H1 (cell line): ENCODE measurements at regions not wholly inside any gene's neighbourhood (a gene's known extent, or its start where the extent isn't known, plus 50 kb on each side); places are given as distances from the start of the nearest gene placed in this dataset.

Source experiments
- CTCF ChIA-PET: fragments of 300-600 bp; sonication (Branson Sonifier 250); formaldehyde crosslinking; loops from one replicate; lab custom pipeline; 2021; ENCODE audit not compliant: partially characterized antibody; lab: Charles Lee
- POLR2A ChIA-PET: fragments of 300-600 bp; sonication (Branson Sonifier 250); formaldehyde crosslinking; loops from one replicate; lab custom pipeline; 2021; ENCODE audit warnings: inconsistent platforms; ENCODE audit not compliant: partially characterized antibody; lab: Charles Lee
- DNase-seq, 2 experiments: peaks; one replicate each; pipeline versions ENCODE4 v3.0.0 to v3.0.0-alpha.2; 2010 to 2022; ENCODE audit warnings: low spot score in 2 of 2, low read depth in 1 of 2, mixed read lengths in 1 of 2
- FAIRE-seq: peaks from 2 replicates; lab custom pipeline; 2011; peaks lifted over from hg19 to GRCh38; lab: Jason Lieb, UNC
- H2AFZ ChIP-seq: 2 replicates; pipeline ENCODE4 v1.8.1; 2012; ENCODE audit warnings: low read length, inconsistent platforms
- H2AK5ac ChIP-seq: 2 replicates; pipeline ENCODE4 v1.6.1; 2013; ENCODE audit warnings: low read depth, low read length
- H2BK120ac ChIP-seq: replicated peaks from 2 replicates; pipeline ENCODE3; 2013; ENCODE audit warnings: low read depth, low read length, inconsistent platforms
- H2BK12ac ChIP-seq: 2 replicates; pipeline ENCODE4 v1.6.1; 2013; ENCODE audit warnings: low read depth, low read length
- H2BK15ac ChIP-seq: 2 replicates; pipeline ENCODE4 v1.6.1; 2013; ENCODE audit warnings: low read length
- H2BK20ac ChIP-seq: 2 replicates; pipeline ENCODE4 v1.6.1; 2013; ENCODE audit warnings: low read length
- H2BK5ac ChIP-seq: 2 replicates; pipeline ENCODE4 v1.6.1; 2013; ENCODE audit warnings: low read depth, low read length
- H3K14ac ChIP-seq: 2 replicates; pipeline ENCODE4 v1.6.1; 2013; ENCODE audit warnings: inconsistent platforms; ENCODE audit not compliant: insufficient read length
- H3K18ac ChIP-seq: 2 replicates; pipeline ENCODE4 v1.6.1; 2013; ENCODE audit warnings: low read length; ENCODE audit errors: extremely low read depth
- H3K23ac ChIP-seq: 2 replicates; pipeline ENCODE4 v1.6.1; 2013; ENCODE audit warnings: inconsistent platforms; ENCODE audit not compliant: insufficient read length
- H3K23me2 ChIP-seq: 2 replicates; pipeline ENCODE4 v1.6.1; 2013; ENCODE audit warnings: low read depth, low read length
- H3K27ac ChIP-seq: 2 replicates; pipeline ENCODE4 v1.6.1; 2011; ENCODE audit warnings: low read depth, low read length, inconsistent platforms
- H3K27me3 ChIP-seq, 4 experiments: replicated peaks in 1 of 4; 1 replicate in 1 of 4; 2 replicates in 3 of 4; pipeline versions ENCODE4 v1.6.1 to v1.8.1; 2011 to 2013; ENCODE audit warnings: low read length in 3 of 4, mild to moderate bottlenecking in 3 of 4, inconsistent platforms in 2 of 4, mixed read lengths in 2 of 4, moderate library complexity in 1 of 4; ENCODE audit not compliant: control insufficient read depth in 3 of 4, insufficient read depth in 3 of 4; ENCODE audit errors: extremely low read depth in 1 of 4
- H3K36me3 ChIP-seq, 4 experiments: 2 replicates each; pipeline versions ENCODE4 v1.6.1 to v1.8.1; 2011 to 2013; ENCODE audit warnings: mild to moderate bottlenecking in 4 of 4, low read length in 3 of 4, moderate library complexity in 2 of 4, control low read depth in 1 of 4, inconsistent platforms in 1 of 4; ENCODE audit not compliant: insufficient read depth in 4 of 4, control insufficient read depth in 2 of 4
- H3K4ac ChIP-seq: replicated peaks from 2 replicates; pipeline ENCODE3; 2013; ENCODE audit warnings: low read length, low read depth, mixed read lengths, inconsistent platforms; ENCODE audit not compliant: insufficient read length
- H3K4me1 ChIP-seq, 4 experiments: replicated peaks in 1 of 4; 1 replicate in 1 of 4; 2 replicates in 3 of 4; pipeline versions ENCODE4 v1.6.1 to v1.8.1; 2011 to 2013; ENCODE audit warnings: low read length in 3 of 4, inconsistent platforms in 2 of 4, mixed read lengths in 1 of 4; ENCODE audit not compliant: insufficient read depth in 4 of 4, control insufficient read depth in 3 of 4
- H3K4me2 ChIP-seq, 2 experiments: 2 replicates each; pipeline versions ENCODE4 v1.6.1 to v1.8.1; 2011 to 2013; ENCODE audit warnings: low read depth in 2 of 2, low read length in 2 of 2, control low read depth in 1 of 2, inconsistent platforms in 1 of 2, mild to moderate bottlenecking in 1 of 2; ENCODE audit not compliant: insufficient read depth in 1 of 2
- H3K4me3 ChIP-seq, 4 experiments: fragments of 200-600, 300-600 bp in 1 of 4; sonication (generic), shearing (Covaris generic), sonication (Bioruptor Twin) in 1 of 4; 2 replicates each; pipeline versions ENCODE4 v1.5.1 to v1.8.1; 2011 to 2016; ENCODE audit warnings: low read length in 4 of 4, low read depth in 3 of 4, control low read depth in 2 of 4, inconsistent platforms in 2 of 4, mild to moderate bottlenecking in 2 of 4, mixed read lengths in 1 of 4, moderate library complexity in 1 of 4; ENCODE audit not compliant: insufficient read depth in 2 of 4; ENCODE audit errors: extremely low read depth in 1 of 4
- H3K56ac ChIP-seq: replicated peaks from 2 replicates; pipeline ENCODE3; 2013; ENCODE audit warnings: low read depth, mild to moderate bottlenecking, mixed read lengths, low read length, inconsistent platforms; ENCODE audit not compliant: insufficient read length
- H3K79me1 ChIP-seq: 2 replicates; pipeline ENCODE4 v1.6.1; 2013; ENCODE audit warnings: low read depth, low read length, control low read depth
- H3K79me2 ChIP-seq, 2 experiments: 2 replicates each; pipeline versions ENCODE4 v1.6.1 to v1.8.1; 2012 to 2013; ENCODE audit warnings: low read length in 2 of 2, mild to moderate bottlenecking in 2 of 2, inconsistent platforms in 1 of 2; ENCODE audit not compliant: insufficient read depth in 2 of 2, control insufficient read depth in 1 of 2
- H3K9ac ChIP-seq, 4 experiments: replicated peaks in 1 of 4; 1 replicate in 1 of 4; 2 replicates in 3 of 4; pipeline versions ENCODE4 v1.6.1 to v1.8.1; 2011 to 2013; ENCODE audit warnings: low read depth in 3 of 4, low read length in 3 of 4, control low read depth in 2 of 4, mild to moderate bottlenecking in 2 of 4, moderate library complexity in 2 of 4, inconsistent platforms in 1 of 4; ENCODE audit errors: extremely low read depth in 1 of 4
- H3K9me3 ChIP-seq, 2 experiments: 2 replicates each; pipeline versions ENCODE4 v1.6.1 to v1.8.1; 2012 to 2013; ENCODE audit warnings: mild to moderate bottlenecking in 2 of 2, moderate library complexity in 2 of 2, control low read depth in 1 of 2, inconsistent platforms in 1 of 2, low read depth in 1 of 2, low read length in 1 of 2, mixed read lengths in 1 of 2; ENCODE audit not compliant: insufficient read depth in 2 of 2
- H4K20me1 ChIP-seq, 2 experiments: replicated peaks in 1 of 2; 2 replicates each; pipeline versions ENCODE3 to v1.8.1; 2011 to 2013; ENCODE audit warnings: inconsistent platforms in 2 of 2, low read length in 2 of 2, mild to moderate bottlenecking in 1 of 2; ENCODE audit not compliant: insufficient read depth in 2 of 2, control insufficient read depth in 1 of 2
- H4K5ac ChIP-seq: 2 replicates; pipeline ENCODE4 v1.6.1; 2013; ENCODE audit warnings: low read length, low read depth, mixed read lengths, inconsistent platforms; ENCODE audit not compliant: insufficient read length
- H4K8ac ChIP-seq: 2 replicates; pipeline ENCODE4 v1.8.0; 2013; ENCODE audit warnings: mild to moderate bottlenecking, moderate library complexity, low read length, inconsistent platforms; ENCODE audit not compliant: insufficient read depth; ENCODE audit errors: extremely low read depth
- H4K91ac ChIP-seq: replicated peaks from 2 replicates; pipeline ENCODE3; 2013; ENCODE audit warnings: low read length, mixed read lengths, inconsistent platforms; ENCODE audit not compliant: insufficient read length
- EZH2 ChIP-seq: fragments of 200-600 bp; sonication (generic); IDR thresholded peaks from 2 replicates; pipeline ENCODE4 v1.7.1; 2012; ENCODE audit warnings: low read depth, mild to moderate bottlenecking, moderate library complexity, low read length, inconsistent platforms; ENCODE audit not compliant: severe bottlenecking
- HDAC6 ChIP-seq: IDR thresholded peaks from one replicate; pipeline ENCODE4 v1.7.1; 2012; ENCODE audit warnings: low read depth, mild to moderate bottlenecking, inconsistent platforms, low read length, moderate library complexity
- KDM1A ChIP-seq: fragments of 200-600, 300-600 bp; sonication (generic); IDR thresholded peaks from 2 replicates; pipeline ENCODE4 v1.7.1; 2016; ENCODE audit warnings: mild to moderate bottlenecking, low read length, borderline replicate concordance
- MAFK ChIP-seq: IDR thresholded peaks from 2 replicates; pipeline ENCODE4 v1.6.1; 2012; ENCODE audit warnings: low read depth, mild to moderate bottlenecking, improper control_type of control experiment, low read length
- POU5F1 ChIP-seq: IDR thresholded peaks from 2 replicates; pipeline ENCODE4 v1.6.1; 2011; ENCODE audit warnings: low read depth, mild to moderate bottlenecking, low read length, moderate library complexity
- SIRT6 ChIP-seq: IDR thresholded peaks from one replicate; pipeline ENCODE4 v1.7.1; 2012; ENCODE audit warnings: low read length, inconsistent platforms
- SP1 ChIP-seq: IDR thresholded peaks from 2 replicates; pipeline ENCODE4 v1.6.1; 2011; ENCODE audit warnings: low read depth, low read length
- TAF1 ChIP-seq: IDR thresholded peaks from 2 replicates; pipeline ENCODE4 v1.6.1; 2011; ENCODE audit warnings: mild to moderate bottlenecking, low read depth, low read length
- USF2 ChIP-seq: IDR thresholded peaks from 2 replicates; pipeline ENCODE4 v1.6.1; 2011; ENCODE audit warnings: low read length, improper control_type of control experiment
- WGBS, 2 experiments: shearing (Covaris generic) in 1 of 2; methylation state at CpG; one replicate each; pipeline versions ENCODE4 v1.1.6 to v1.1.7; 2013 to 2015; ENCODE audit warnings: low lambda C conversion rate in 2 of 2, mixed read lengths in 2 of 2, inconsistent platforms in 1 of 2, low coverage in 1 of 2, missing lambda C conversion rate in 1 of 2; ENCODE audit not compliant: insufficient replicate concordance in 2 of 2, insufficient coverage in 1 of 2, insufficient read length in 1 of 2; ENCODE audit errors: extremely low coverage in 1 of 2, missing lambda C conversion rate in 1 of 2; 5-methylcytosine and 5-hydroxymethylcytosine counted together

GRCh38 chr2:204116159-204116792, 179.7 kb downstream of the ICOS start:
- Histone ChIP-seq H3K27me3 (no peaks in the 10 kb centered on the region), H2AK5ac (no peak overlapping the region), H3K56ac (no peak overlapping the region), H3K14ac (no peak overlapping the region), H4K91ac (no peak overlapping the region), H2BK15ac (no peak overlapping the region), H4K8ac (no peak overlapping the region), H3K4me3 (no peak overlapping the region), H4K5ac (no peak overlapping the region), H3K79me1 (no peaks in the 10 kb centered on the region), H3K23me2 (no peaks in the 10 kb centered on the region), H3K36me3 (no peaks in the 10 kb centered on the region), H2BK12ac (no peak overlapping the region), H3K79me2 (no peaks in the 10 kb centered on the region), H2BK120ac (peak overlapping the region; percentile 56), H3K4me2 (no peak overlapping the region), H4K20me1 (no peaks in the 10 kb centered on the region), H3K4me1 (peaks cover 0 to 14% (median 12%) of the 10 kb centered on the region in 4 experiments; a peak in 4 of 7 replicates), H3K23ac (no peak overlapping the region), H2BK5ac (no peak overlapping the region), H3K18ac (peak overlapping the region; percentile 17), H3K4ac (no peak overlapping the region), H2AFZ (peak overlapping the region; percentile 92), H3K9ac (no peak overlapping the region), H3K27ac (no peak overlapping the region), H3K9me3 (no peaks in the 10 kb centered on the region), H2BK20ac (peak overlapping the region; percentile 11; the same call in 1 of the 2 replicates)
- no peak for FAIRE-seq
- ChIA-PET CTCF (interaction anchor here (0.8 to 1.2 kb wide), 3 partner anchors 20 to 62 kb away, joined by 4 read pairs; no protein-coding TSS in a partner anchor), POLR2A (no interaction called here)
- WGBS, 2 experiments: 80% methylated on average over 6 of the region's 6 CpGs; no CpG with 5 or more reads in 1 of the 2 experiments
- no peak for DNase-seq
- TF ChIP-seq HDAC6: no peak
- TF ChIP-seq EZH2: no peak
- TF ChIP-seq SIRT6: no peak
- no peak for TF ChIP-seq TAF1
- TF ChIP-seq KDM1A: no peak
- TF ChIP-seq USF2: no peak
- no peak for TF ChIP-seq POU5F1
- TF ChIP-seq MAFK: no peak
- no peak for TF ChIP-seq SP1
